SK-N-MC (cell line): ENCODE measurements at regions not wholly inside any gene's neighbourhood (a gene's known extent, or its start where the extent isn't known, plus 50 kb on each side); places are given as distances from the start of the nearest gene placed in this dataset.
"Not testable (repeated sequence)": the region's sequence is repeated elsewhere in the genome, so short reads cannot be mapped to it uniquely, and the experiment has no call there.

ENCODE experiments used
- DNase-seq: peaks from one replicate; pipeline ENCODE4 v3.0.0-alpha.2; 2011; ENCODE audit warnings: low read depth, low spot score
- H3K27ac ChIP-seq: fragments of 200-600 bp; sonication (generic); 2 replicates; pipeline ENCODE4 v1.5.1; 2016; ENCODE audit warnings: mixed run types
- H3K36me3 ChIP-seq: fragments of 200-600 bp; sonication (generic); 2 replicates; pipeline ENCODE4 v1.6.1; 2017; ENCODE audit warnings: antibody characterized with exemption, low read length, mixed read lengths; ENCODE audit not compliant: insufficient read depth
- H3K4me3 ChIP-seq: fragments of 200-600 bp; sonication (generic); 2 replicates; pipeline ENCODE4 v1.5.1; 2016
- H3K9ac ChIP-seq: fragments of 200-600 bp; sonication (generic); 2 replicates; pipeline ENCODE4 v1.8.0; 2017; ENCODE audit warnings: mixed run types, mixed read lengths; ENCODE audit not compliant: insufficient read length
- H3K9me3 ChIP-seq: fragments of 200-600 bp; sonication (generic); 2 replicates; pipeline ENCODE4 v1.6.1; 2017; ENCODE audit warnings: low read depth, mild to moderate bottlenecking, antibody characterized with exemption, low read length, moderate library complexity, mixed read lengths
- EZH2 ChIP-seq: fragments of 200-600 bp; sonication (generic); IDR thresholded peaks from one replicate; pipeline ENCODE4 v1.6.1; 2017; ENCODE audit warnings: antibody characterized with exemption
- FOXP2 ChIP-seq: optimal IDR thresholded peaks from 2 replicates; pipeline ENCODE3; 2011; ENCODE audit warnings: mild to moderate bottlenecking, moderate library complexity; ENCODE audit not compliant: insufficient read depth; ENCODE audit errors: extremely low read length, control extremely low read depth
- POLR2AphosphoS5 ChIP-seq: IDR thresholded peaks from 2 replicates; pipeline ENCODE4 v1.6.1; 2012; ENCODE audit warnings: mild to moderate bottlenecking, low read depth, low read length, borderline replicate concordance

DNA sequence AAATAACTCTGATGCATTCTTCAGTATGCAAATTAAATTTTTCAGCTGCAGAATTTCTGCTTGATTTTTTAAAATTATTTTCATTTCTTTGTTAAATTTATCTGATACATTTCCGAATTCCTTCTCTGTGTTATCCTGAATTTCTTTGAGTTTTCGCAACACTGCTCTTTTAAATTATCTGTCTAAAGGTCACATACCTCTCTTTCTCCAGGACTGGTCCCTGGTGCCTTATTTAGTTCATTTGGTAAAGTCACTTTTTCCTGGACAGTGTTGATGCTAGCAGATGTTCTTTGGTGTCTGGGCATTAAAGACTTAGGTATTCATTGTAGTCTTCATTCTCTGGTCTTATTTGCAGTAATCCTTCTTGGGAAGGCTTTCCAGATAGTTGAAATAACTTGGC is 577.4 kb upstream of the LUZP2 start:
- Histone ChIP-seq H3K9me3 (no peaks in the 10 kb centered on the region), H3K36me3 (no peaks in the 10 kb centered on the region), H3K9ac (no peak overlapping the region), H3K4me3 (no peak overlapping the region), H3K27ac (no peak overlapping the region)
- no peak for TF ChIP-seq POLR2AphosphoS5
- TF ChIP-seq EZH2 = no peak
- TF ChIP-seq FOXP2 = no peak
- DNase-seq = no peak

DNA sequence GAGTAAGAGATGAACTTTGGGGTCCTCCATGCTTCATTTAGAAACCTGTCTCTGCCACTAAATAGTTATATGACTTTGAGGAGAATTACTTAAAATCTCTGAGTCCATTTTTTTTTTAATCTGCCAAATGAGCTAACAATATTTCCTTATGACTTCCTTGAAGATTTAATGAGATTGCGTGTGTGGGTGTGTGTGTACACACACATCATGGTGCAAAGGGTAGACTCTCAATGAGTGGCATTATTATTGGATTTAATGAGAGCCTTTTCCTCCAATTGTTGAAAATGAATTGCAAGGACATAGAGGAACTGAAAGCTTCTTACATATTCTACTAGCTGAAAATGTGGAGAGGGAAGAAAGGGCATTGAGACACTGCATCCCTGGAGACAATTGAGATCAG is 573.5 kb upstream of the LUZP2 start:
- TF ChIP-seq POLR2AphosphoS5 (no peak), FOXP2 (no peak), EZH2 (no peak)
- Histone ChIP-seq H3K9ac (no peak overlapping the region), H3K4me3 (no peak overlapping the region), H3K36me3 (no peaks in the 10 kb centered on the region), H3K27ac (no peak overlapping the region), H3K9me3 (no peaks in the 10 kb centered on the region)
- no peak for DNase-seq

DNA sequence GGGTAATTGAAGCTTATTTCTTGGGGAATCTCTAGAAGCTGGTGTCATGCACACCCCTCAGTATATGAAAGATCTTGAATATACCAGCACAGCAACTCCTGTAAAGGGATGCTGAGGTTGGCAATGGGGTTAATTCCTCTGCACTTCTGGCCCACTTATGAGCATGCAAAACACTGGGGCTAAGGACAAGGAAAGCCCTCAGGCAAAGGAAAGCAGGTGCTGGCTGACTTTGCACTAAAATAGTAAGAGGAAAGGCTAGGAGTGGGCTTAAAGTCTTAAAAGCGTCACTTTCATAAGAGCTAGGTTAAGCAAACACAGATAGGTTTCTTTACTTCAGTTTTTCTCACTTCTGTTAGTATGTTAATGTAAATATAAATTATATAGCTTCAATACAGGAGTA is 572.6 kb upstream of the LUZP2 start:
- no peaks in the 10 kb centered on the region for H3K9me3 ChIP-seq
- no peak overlapping the region for H3K4me3 ChIP-seq
- TF ChIP-seq POLR2AphosphoS5 = no peak
- no peak for TF ChIP-seq FOXP2
- no peak for TF ChIP-seq EZH2
- DNase-seq = no peak
- no peaks in the 10 kb centered on the region for H3K36me3 ChIP-seq
- H3K9ac ChIP-seq = no peak overlapping the region
- H3K27ac ChIP-seq = no peak overlapping the region

DNA sequence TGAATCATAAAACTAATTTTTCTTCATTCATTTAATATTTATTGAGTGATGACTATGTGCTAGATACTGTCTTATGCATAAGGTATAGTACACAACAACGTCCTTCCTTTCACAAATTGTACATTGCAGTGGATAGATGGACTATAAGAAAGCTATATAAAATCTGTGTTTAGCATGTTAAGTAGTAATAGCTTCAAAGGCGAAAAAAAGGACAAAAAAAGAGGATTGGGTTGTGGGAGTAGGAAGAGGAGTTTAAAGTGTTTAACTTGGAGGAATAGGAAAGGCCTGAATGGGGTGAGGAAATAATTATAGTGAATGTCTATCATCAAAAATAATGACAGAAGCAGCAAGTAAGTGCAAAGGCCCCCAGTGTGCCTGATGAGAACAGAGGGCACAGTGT is 565.4 kb upstream of the LUZP2 start:
- Histone ChIP-seq H3K9ac (no peak overlapping the region), H3K9me3 (no peaks in the 10 kb centered on the region), H3K27ac (no peak overlapping the region), H3K36me3 (no peaks in the 10 kb centered on the region), H3K4me3 (no peak overlapping the region)
- DNase-seq = no peak
- TF ChIP-seq FOXP2 (no peak), EZH2 (no peak), POLR2AphosphoS5 (no peak)

DNA sequence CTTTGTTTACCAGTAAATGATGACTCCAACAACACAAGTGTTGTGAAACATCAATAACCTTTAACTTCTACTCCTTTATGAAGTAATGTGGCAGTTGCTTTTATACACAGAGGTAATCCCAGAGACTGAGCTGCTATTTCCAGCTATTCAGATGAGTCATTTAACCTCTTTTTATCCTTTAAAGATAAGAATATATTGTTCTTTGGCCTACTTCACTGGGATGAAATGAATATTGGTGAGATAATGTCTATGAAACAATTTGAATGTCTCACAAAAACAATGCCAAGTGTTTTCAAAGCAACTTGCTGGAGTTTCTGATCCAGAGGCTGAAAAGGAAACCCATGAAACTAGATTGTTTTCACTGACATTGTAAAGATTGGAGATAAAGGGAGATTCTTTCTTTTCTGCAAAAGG is 564.4 kb upstream of the LUZP2 start:
- no peak overlapping the region for H3K9ac ChIP-seq
- no peak overlapping the region for H3K4me3 ChIP-seq
- no peaks in the 10 kb centered on the region for H3K36me3 ChIP-seq
- no peak for DNase-seq
- H3K9me3 ChIP-seq = no peaks in the 10 kb centered on the region
- no peak overlapping the region for H3K27ac ChIP-seq
- no peak for TF ChIP-seq EZH2
- no peak for TF ChIP-seq POLR2AphosphoS5
- TF ChIP-seq FOXP2 = no peak

DNA sequence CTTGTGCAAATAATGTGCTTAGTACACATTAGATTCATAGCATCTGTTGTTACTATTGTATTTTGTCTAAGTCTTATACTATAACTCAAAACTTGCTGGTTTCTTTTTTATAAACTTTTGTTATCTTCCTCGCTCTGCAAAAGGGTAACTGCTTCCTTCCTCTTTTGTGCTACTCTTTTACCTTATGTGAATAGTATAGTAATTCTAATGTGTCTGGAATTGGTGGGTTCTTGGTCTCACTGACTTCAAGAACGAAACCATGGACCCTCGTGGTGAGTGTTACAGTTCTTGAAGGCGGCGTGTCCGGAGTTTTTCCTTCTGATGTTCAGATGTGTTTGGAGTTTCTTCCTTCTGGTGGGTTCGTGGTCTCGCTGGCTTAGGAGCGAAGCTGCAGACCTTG is 563.1 kb upstream of the LUZP2 start:
- TF ChIP-seq POLR2AphosphoS5 (no peak), EZH2 (no peak), FOXP2 (no peak)
- DNase-seq = no peak
- Histone ChIP-seq H3K9me3 (no peaks in the 10 kb centered on the region), H3K27ac (no peak overlapping the region), H3K36me3 (no peaks in the 10 kb centered on the region), H3K4me3 (no peak overlapping the region), H3K9ac (no peak overlapping the region)

DNA sequence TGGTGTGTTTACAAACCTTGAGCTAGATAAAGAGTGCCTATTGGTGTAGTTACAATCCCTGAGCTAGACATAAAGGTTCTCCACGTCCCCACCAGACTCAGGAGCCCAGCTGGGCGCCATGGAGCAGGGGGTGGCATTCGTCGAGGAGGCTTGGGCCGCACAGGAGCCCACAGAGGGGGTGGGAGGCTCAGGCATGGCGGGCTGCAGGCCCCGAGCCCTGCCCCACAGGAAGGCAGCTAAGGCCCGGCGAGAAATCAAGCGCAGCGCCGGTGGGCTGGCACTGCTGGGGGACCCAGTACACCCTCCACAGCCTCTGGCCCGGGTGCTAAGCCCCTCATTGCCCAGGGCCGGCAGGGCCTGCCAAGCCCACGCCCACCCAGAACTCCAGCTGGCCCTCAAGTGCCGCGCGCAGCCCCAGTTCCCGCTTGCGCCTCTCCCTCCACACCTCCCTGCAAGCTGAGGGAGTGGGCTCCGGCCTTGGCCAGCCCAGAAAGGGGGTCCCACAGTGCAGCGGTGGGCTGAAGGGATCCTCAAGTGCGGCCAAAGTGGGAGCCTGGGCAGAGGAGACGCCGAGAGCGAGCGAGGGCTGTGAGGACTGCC is 562.1 kb upstream of the LUZP2 start:
- not testable (repeated sequence) for DNase-seq, H3K4me3 ChIP-seq, H3K36me3 ChIP-seq, H3K27ac ChIP-seq, H3K9ac ChIP-seq, H3K9me3 ChIP-seq

DNA sequence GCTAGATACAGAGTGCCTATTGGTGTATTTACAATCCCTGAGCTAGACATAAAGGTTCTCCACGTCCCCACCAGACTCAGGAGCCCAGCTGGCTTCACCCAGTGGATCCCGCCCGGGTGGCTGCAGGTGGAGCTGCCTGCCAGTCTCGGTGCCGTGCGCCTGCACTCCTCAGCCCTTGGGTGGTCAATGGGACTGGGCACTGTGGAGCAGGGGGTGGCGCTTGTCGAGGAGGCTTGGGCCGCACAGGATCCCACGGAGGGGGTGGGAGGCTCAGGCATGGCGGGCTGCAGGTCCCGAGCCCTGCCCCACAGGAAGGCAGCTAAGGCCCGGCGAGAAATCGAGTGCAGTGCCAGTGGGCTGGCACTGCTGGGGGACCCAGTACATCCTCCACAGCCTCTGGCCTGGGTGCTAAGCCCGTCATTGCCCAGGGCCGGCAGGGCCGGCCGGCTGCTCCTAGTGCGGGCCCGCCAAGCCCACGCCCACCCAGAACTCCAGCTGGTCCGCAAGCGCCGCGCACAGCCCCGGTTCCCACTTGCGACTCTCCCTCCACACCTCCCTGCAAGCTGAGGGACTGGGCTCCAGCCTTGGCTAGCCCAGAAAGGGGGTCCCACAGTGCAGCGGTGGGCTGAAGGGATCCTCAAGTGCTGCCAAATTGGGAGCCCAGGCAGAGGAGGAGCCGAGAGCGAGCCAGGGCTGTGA is 554.6 kb upstream of the LUZP2 start:
- DNase-seq, H3K9ac ChIP-seq, H3K9me3 ChIP-seq, H3K4me3 ChIP-seq, H3K27ac ChIP-seq, H3K36me3 ChIP-seq: not testable (repeated sequence)

DNA sequence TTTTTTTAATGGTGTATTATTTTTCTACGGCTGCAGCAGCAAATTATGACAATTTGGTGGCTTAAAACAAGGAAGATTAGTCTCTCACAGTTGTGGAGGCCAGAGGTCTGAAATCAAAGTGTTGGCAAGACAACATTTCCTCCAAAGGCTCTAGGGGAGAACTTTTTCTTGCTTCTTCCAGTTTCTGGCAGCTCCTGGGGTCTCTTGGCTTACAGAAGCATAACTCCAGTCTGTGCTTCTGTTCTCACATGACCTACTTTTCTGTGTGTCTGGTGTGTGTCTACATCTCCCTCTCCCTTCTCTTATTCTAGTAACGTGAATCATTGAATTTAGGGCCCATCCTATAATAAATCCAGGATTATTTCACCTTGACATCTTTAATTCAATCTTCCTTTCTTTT is 551.9 kb upstream of the LUZP2 start:
- H3K27ac ChIP-seq = no peak overlapping the region
- TF ChIP-seq POLR2AphosphoS5 = no peak
- no peak for TF ChIP-seq EZH2
- no peaks in the 10 kb centered on the region for H3K9me3 ChIP-seq
- no peak overlapping the region for H3K9ac ChIP-seq
- no peak overlapping the region for H3K4me3 ChIP-seq
- no peaks in the 10 kb centered on the region for H3K36me3 ChIP-seq
- no peak for DNase-seq

DNA sequence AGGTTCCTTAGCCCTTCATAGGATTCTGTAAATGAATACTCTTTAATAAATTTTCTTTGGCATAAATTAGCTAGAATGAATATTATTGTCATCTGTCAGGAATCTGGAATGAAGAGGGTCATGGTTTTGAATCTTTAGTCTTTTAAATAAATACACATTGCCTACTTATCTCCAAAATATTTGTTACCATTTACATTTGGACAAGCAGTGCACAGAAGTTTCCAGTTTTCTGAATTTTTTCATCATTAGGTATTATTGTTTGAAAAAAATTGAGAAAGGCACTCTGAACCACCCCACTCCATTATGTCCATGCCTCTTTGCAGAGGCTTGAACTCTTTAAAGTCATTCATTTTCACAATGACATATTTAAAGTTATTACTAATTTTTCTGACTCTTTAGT is 549.0 kb upstream of the LUZP2 start:
- DNase-seq = no peak
- Histone ChIP-seq H3K9ac (no peak overlapping the region), H3K36me3 (no peaks in the 10 kb centered on the region), H3K27ac (no peak overlapping the region), H3K9me3 (no peaks in the 10 kb centered on the region), H3K4me3 (no peak overlapping the region)
- TF ChIP-seq EZH2 (no peak), POLR2AphosphoS5 (no peak), FOXP2 (no peak)
